Stromal cell of bone marrow (primary cell): ENCODE measurements at regions not wholly inside any gene's neighbourhood (a gene's known extent, or its start where the extent isn't known, plus 50 kb on each side); places are given as distances from the start of the nearest gene placed in this dataset.
"Not testable (repeated sequence)": the region's sequence is repeated elsewhere in the genome, so short reads cannot be mapped to it uniquely, and the experiment has no call there.

Experiments used
- DNase-seq: peaks from one replicate; pipeline ENCODE4 v3.0.0-alpha.2; 2012; ENCODE audit warnings: low read depth

GRCh38 chr7:153081496-153081895, 321.9 kb downstream of the ACTR3B start:
- no peak for DNase-seq

DNA sequence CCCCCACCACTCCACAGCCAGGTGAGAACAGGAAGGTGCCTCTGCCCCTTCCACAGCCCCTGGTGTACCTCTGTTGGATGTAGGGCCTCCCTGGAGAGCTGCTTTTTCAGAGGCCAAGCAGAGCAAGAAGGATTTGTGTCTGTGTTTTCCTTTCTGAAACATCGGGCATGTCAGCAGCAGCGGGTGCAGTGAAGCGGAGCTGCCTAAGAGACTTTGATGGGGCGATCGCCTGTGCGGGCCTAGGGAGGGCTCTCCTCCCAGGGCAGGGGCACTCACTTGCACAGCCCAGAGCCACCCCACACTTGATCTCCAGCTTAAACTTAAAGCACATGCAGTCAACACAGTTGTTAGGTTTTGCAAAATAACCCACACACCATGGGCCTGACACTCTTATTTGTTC, 324.7 kb downstream of the ACTR3B start:
- no peak for DNase-seq

DNA sequence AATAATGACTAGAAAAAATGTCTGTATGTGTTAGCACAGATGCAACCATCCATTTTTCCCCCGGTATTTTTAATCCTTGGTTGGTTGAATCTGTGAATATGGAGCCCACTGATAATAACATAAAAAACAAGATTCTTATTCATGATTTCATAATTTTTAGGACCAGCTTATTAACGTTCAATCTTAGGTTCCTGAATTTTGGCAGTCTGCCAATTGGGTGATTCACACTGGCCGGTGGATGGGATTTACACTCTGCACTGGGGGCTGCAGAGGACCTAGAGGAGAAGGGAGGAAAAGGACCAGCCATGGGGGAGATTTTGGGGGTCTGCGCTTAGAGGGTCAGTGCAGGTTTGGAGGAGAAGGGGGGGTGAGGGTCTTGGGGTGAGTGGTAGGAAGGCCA, 327.9 kb downstream of the ACTR3B start:
- DNase-seq: no peak

- no peak for DNase-seq
These were observed 329.0 kb downstream of the ACTR3B start for GRCh38 chr7:153088601-153089000.

DNA sequence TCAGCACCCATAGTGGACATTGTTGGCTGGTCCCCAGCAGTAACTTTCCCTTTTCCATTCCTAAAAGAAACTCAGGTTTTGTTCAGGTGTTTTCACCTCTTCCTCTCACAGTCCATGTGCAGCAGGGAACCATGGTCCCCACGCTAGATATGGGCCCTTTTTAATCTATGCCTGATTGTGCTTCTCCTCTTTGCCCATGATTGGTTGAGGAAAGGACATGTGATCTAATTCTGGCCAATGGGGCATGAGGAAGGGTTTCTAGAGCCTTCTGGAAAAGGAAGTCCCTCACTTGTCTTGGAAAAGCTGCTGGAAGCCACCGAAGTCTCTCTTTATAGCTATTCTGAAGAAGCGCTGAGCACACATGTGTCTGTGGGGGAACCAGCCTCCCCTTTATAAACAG, 330.7 kb downstream of the ACTR3B start:
- DNase-seq: no peak

DNA sequence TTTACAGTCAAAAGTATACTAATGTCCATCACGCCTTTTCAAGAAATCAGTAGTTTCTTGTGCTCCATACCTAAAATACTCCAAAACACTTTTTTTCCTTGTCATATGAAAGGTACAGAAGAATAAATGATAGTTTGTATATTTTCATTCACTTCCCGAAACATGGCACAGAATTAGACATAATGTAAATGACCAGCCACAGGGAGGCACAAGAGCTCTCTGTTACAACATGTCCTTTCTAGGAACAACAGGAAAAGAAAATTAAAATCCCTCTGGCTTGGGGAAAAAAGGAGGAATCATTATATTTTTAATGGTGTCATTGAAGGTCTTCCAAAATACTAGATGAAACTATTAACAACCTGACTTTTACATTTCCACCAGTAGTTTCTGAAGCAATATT, 331.2 kb downstream of the ACTR3B start:
- no peak for DNase-seq

DNA sequence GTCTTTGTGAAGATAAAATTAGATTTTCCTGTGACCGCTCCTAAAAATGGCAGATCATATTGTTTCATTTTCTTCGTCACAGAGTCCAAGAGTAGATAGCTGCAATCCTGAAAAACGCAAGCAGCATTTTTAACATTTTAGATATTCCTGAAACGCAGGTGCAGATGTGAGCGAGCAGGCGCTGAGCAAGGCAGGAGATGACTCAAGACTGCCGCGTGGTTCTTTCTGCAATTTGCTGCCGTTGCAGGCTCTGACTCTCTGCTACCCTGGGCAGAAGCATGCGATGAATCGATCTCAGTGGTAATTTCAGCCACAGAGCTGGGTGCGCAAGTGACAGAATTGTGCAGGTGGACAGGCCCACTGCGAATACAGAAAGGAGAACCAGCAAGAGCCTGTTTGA, 331.9 kb downstream of the ACTR3B start:
- no peak for DNase-seq

- DNase-seq: no peak
These were observed 338.1 kb downstream of the ACTR3B start for GRCh38 chr7:153097511-153098201.

DNA sequence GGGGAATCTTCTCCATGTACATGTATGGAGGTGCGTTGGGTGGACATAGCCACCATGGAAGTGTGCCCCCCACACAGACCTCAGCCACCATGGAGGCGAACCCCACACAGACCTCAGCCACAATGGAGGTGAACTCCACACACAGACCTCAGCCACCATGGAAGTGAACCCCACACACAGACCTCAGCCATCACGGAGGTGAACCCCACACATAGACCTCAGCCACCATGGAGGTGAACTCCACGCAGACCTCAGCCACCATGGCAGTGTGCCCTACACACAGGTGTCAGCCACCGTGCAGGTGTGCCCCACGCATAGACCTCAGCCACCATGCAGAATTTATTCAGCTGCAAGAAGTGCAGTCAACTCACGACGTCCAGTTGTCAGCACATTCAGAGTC, 339.7 kb downstream of the ACTR3B start:
- no peak for DNase-seq

DNA sequence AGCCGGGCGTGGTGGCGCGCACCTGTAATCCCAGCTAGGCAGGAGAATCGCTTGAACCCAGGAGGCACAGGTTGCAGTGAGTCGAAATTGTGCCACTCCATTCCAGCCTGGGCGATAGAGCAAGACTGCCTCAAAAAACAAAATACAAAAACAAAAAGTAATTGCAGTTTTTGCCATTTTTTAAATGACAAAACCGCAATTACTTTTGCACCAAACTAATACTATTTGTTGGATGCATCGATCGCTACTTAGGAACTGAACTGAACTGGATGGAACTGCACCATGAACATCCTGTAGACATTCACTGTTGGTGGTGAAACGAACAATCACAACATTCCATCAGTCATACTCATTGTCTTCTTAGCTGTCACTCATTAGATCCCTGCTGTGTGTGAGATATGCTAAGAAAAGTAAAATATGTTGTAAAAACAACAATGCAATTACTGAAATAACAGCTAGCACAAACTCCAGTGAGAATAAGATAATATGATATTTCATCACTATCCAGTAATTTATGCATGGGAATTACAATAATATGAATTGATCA, 341.2 kb downstream of the ACTR3B start:
- no peak for DNase-seq

- no peak for DNase-seq
These were observed 343.6 kb downstream of the ACTR3B start for GRCh38 chr7:153103202-153103601.

- DNase-seq: no peak
These were observed 348.3 kb downstream of the ACTR3B start for GRCh38 chr7:153107826-153108225.

DNA sequence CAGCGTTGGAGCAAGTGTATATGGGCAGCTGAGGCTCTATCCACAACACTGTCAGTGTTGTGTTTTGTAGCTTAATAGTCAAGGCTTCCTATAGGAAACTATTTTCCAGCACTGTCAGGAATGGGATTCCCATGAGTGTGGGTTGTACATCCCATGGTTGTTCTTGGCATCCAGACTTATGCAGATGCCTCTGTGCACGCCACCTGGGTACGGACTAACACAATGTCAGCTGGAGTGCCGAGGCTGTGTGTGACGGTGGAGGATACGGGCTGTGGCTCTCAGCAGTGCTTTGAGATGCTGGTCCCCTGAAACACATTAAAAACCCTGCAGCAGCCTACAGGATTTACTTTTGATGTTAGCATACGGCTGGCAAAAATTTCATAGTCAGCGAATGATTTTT, 350.0 kb downstream of the ACTR3B start:
- no peak for DNase-seq

DNA sequence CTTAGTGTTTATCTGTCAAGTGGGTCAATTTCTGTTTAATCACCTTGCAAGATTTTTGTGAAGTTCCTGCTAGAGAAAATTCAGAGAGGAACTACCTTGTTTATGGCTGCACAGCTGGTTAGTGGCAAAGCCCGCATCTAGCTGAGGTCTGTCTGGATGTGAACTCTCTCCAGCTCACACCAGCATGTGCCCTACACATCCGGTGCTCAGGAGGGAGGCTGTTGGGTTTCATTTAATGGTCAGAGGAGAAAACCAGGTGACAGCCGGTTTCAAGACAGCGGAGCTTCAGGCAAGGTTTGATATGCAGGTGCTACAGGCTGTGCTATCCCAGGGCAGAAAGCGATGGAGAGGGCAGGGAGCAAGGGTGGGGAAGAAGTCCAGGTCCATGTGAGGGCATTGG, 351.1 kb downstream of the ACTR3B start:
- DNase-seq: no peak

GRCh38 chr7:153122255-153122654, 362.7 kb downstream of the ACTR3B start:
- DNase-seq: not testable (repeated sequence)

DNA sequence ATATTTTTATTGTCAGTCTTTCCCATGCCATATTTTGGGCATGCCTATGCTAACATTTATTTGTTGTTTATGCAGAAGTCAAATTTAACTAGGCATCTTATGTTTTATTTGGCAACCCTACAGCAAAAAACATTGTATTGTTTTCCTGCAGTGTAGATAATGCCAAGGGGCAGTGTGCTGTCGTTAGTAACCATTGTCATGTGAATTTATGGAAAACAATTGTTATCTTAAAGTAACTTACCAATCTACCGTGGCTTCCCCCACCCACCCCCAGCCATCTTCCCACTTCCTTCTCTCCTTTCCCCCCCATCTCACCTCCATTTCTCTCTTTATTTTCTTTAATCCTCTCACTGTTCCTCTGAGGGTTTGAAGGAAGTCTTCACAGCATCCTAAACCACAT, 370.5 kb downstream of the ACTR3B start:
- no peak for DNase-seq

DNA sequence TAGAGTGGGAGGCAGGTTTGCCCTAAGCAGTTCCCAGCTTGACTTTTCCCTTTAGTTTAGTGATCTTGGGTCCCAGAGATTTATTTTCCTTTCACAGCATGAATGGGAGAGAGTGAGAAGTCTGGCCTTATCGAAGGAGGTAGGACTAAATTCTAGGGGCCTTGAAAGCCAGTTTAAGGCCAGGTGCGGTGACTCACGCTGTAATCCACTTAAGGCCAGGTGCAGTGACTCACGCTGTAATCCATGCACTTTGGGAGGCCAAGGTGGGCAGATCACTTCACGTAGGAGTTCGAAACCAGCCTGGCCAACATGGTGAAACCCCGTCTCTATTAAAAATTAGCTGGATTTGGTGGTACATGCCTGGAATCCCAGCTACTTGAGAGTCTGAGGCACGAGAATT, 392.2 kb downstream of the ACTR3B start:
- no peak for DNase-seq

- DNase-seq: no peak
These were observed 393.4 kb downstream of the ACTR3B start for GRCh38 chr7:153152801-153153422.

- no peak for DNase-seq
These were observed 398.6 kb downstream of the ACTR3B start for GRCh38 chr7:153158149-153158548.

DNA sequence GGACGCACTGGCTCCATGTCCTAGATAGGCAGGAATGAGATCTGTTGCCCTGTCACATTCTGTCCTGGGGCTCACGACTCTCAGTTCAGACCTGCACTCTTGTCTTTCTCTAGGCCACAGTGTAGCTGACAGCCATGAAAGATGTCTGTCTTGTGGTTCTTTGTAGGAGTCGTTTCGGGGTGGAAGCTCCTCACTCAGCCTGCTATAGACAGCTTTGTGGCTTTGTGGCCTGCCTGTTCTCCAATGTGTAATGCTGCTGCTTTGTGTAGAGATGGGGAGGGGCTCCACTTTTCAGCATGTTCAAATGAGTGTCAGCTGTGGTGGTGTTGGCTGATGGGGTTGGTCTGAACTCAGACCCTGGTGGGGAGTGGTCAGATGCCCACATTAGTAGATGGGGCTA, 410.7 kb downstream of the ACTR3B start:
- no peak for DNase-seq

GRCh38 chr7:153185936-153186335, 426.4 kb downstream of the ACTR3B start:
- no peak for DNase-seq

GRCh38 chr7:153188161-153188560, 428.6 kb downstream of the ACTR3B start:
- DNase-seq: no peak

DNA sequence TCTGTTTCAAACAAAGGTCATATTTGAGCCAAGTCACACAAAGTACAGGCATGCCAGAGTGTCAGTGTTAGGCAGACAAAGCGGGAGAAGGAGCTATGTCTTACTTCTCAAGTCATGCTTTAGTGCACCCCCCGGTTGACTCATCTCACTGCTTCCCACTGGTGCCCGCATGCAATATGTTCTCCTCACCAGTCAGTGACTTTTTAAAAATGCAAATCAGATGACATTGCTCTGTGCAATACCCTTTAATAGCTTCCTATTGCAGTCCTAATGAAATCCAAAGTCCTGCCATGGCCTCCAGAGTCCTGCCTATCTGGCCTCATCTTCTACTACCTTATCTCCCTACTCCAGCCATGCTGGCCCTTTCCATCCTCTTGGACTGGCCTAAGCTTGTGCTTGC, 429.1 kb downstream of the ACTR3B start:
- DNase-seq: no peak

DNA sequence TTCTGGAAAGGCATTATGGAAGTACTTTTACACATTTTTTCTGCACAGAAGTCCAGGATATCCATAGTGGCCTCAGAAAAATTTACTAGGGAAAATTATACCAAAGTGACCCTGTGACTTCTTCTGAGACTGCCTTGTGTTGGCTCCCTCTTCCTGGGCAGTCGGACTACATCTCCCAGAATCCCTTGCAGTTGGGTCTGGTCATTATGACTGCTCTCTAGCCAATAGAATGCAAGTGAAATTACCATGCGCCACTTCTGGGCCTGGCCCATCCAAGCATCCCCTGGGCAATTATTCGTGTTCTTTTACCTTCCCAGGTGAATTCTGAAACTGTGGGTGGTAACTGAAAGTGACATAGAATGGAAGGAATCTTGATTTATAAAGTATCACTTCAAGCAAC, 430.9 kb downstream of the ACTR3B start:
- no peak for DNase-seq
